HepG2 (cell line): ENCODE measurements at regions not wholly inside any gene's neighbourhood (a gene's known extent, or its start where the extent isn't known, plus 50 kb on each side); places are given as distances from the start of the nearest gene placed in this dataset.

Experiments used
- ATAC-seq: fragments of 200-7000 bp; cut with Tn5 transposase; 3 replicates; pipeline ENCODE4 v1.9.1; 2020; ENCODE audit warnings: mild to moderate bottlenecking, moderate library complexity
- BruUV-seq: library from RNA; stranded (reverse); fragments of 400-500 nt; replicated peaks from 2 replicates; lab custom pipeline; 2021; lab: Mats Ljungman, UMichigan
- CTCF ChIA-PET: fragments of 300-600 bp; formaldehyde crosslinking; extraction: SDS; loops from one replicate; lab custom pipeline; 2021; ENCODE audit warnings: low total read pairs, inconsistent platforms, low intra/inter-chr PET ratio; lab: Yijun Ruan, JAX
- POLR2A ChIA-PET: fragments of 350-600 bp; sonication (Branson Sonifier 250); formaldehyde crosslinking; loops from one replicate; lab custom pipeline; 2020; ENCODE audit warnings: antibody characterized with exemption, inconsistent platforms; lab: Yijun Ruan, JAX
- DNase-seq: peaks from one replicate; pipeline ENCODE4 v3.0.0-alpha.2; 2015; ENCODE audit warnings: low spot score
- FAIRE-seq: peaks from 3 replicates; lab custom pipeline; 2011; peaks lifted over from hg19 to GRCh38; lab: Jason Lieb, UNC
- H2AFZ ChIP-seq: one replicate; pipeline ENCODE4 v1.6.1; 2011; ENCODE audit warnings: low read length, inconsistent platforms
- H3K27ac ChIP-seq: fragments of 300-600 bp; 3 replicates; pipeline ENCODE4 v1.8.0; 2011; ENCODE audit warnings: mixed run types, mild to moderate bottlenecking, mixed read lengths, low read length, inconsistent platforms; ENCODE audit not compliant: insufficient read depth; ENCODE audit errors: extremely low read length
- H3K27me3 ChIP-seq, 2 experiments: fragments of 200-600 bp in 1 of 2; 2 replicates in 1 of 2; 3 replicates in 1 of 2; pipeline versions ENCODE4 v1.6.0 to v1.8.0; 2011; ENCODE audit warnings: low read length in 2 of 2, mild to moderate bottlenecking in 2 of 2, moderate library complexity in 2 of 2, inconsistent platforms in 1 of 2; ENCODE audit not compliant: insufficient read depth in 2 of 2, control insufficient read depth in 1 of 2
- H3K36me3 ChIP-seq, 2 experiments: fragments of 200-600 bp in 1 of 2; replicated peaks in 1 of 2; 2 replicates in 1 of 2; 3 replicates in 1 of 2; pipeline versions ENCODE4 v1.5.1 to v1.8.0; 2011; ENCODE audit warnings: low read length in 2 of 2, inconsistent platforms in 1 of 2; ENCODE audit not compliant: insufficient read depth in 2 of 2, control insufficient read depth in 1 of 2
- H3K4me1 ChIP-seq: 2 replicates; pipeline ENCODE4 v1.5.1; 2012; ENCODE audit warnings: low read length, inconsistent platforms; ENCODE audit not compliant: insufficient read depth
- H3K4me2 ChIP-seq: 2 replicates; pipeline ENCODE4 v1.6.0; 2011; ENCODE audit warnings: low read depth, low read length, inconsistent platforms
- H3K4me3 ChIP-seq, 3 experiments: fragments of 200-600 bp in 1 of 3; sonication (generic), shearing (Covaris generic) in 1 of 3; replicated peaks in 1 of 3; 2 replicates each; pipeline ENCODE4 v1.5.1; 2011 to 2016; ENCODE audit warnings: low read length in 3 of 3, inconsistent platforms in 2 of 3, low read depth in 2 of 3, mild to moderate bottlenecking in 2 of 3, control low read depth in 1 of 3, mixed read lengths in 1 of 3; ENCODE audit not compliant: insufficient read depth in 1 of 3
- H3K79me2 ChIP-seq: one replicate; pipeline ENCODE4 v1.6.1; 2011; ENCODE audit warnings: low read length, inconsistent platforms; ENCODE audit not compliant: insufficient read depth
- H3K9ac ChIP-seq: 2 replicates; pipeline ENCODE4 v1.6.0; 2011; ENCODE audit warnings: mild to moderate bottlenecking, low read depth, low read length, inconsistent platforms; ENCODE audit not compliant: insufficient read depth
- H3K9me3 ChIP-seq: 2 replicates; pipeline ENCODE4 v1.5.1; 2012; ENCODE audit warnings: mild to moderate bottlenecking, low read length
- H4K20me1 ChIP-seq: 2 replicates; pipeline ENCODE4 v1.6.0; 2011; ENCODE audit warnings: inconsistent platforms, mild to moderate bottlenecking, low read length, moderate library complexity; ENCODE audit not compliant: insufficient read depth
- BORCS8-MEF2B ChIP-seq: sonication (generic); formaldehyde crosslinking; IDR thresholded peaks from 2 replicates; pipeline ENCODE4 v1.8.0; 2022; ENCODE audit warnings: mild to moderate bottlenecking, missing genetic modification reagents
- BRCA1 ChIP-seq: sonication (generic); formaldehyde crosslinking; IDR thresholded peaks from 2 replicates; pipeline ENCODE4 v1.4.0; 2020; ENCODE audit warnings: missing genetic modification reagents
- CEBPB ChIP-seq: IDR thresholded peaks from 2 replicates; pipeline ENCODE4 v1.6.1; 2011; ENCODE audit warnings: low read depth, low read length, improper control_type of control experiment, borderline replicate concordance
- CEBPG ChIP-seq: IDR thresholded peaks from 2 replicates; pipeline ENCODE4 v1.6.1; 2016
- DNMT1 ChIP-seq: sonication (generic); formaldehyde crosslinking; IDR thresholded peaks from 2 replicates; pipeline ENCODE4 v1.5.1; 2020; ENCODE audit warnings: mild to moderate bottlenecking, missing genetic modification reagents
- FOXA3 ChIP-seq: IDR thresholded peaks from 2 replicates; pipeline ENCODE4 v1.6.1; 2016; ENCODE audit warnings: missing genetic modification reagents, missing compliant biosample characterization
- JUNB ChIP-seq: sonication (generic); formaldehyde crosslinking; IDR thresholded peaks from 2 replicates; pipeline ENCODE4 v1.8.0; 2022; ENCODE audit warnings: missing genetic modification reagents, mild to moderate bottlenecking, borderline replicate concordance
- NFKBIZ ChIP-seq: IDR thresholded peaks from 2 replicates; pipeline ENCODE4 v1.6.1; 2018; ENCODE audit warnings: missing genetic modification reagents, missing compliant biosample characterization
- REST ChIP-seq, 2 experiments: IDR thresholded peaks; 2 replicates each; pipeline ENCODE4 v1.6.1; 2011 to 2012; ENCODE audit warnings: low read length in 2 of 2, borderline replicate concordance in 1 of 2, low read depth in 1 of 2, mild to moderate bottlenecking in 1 of 2, moderate library complexity in 1 of 2
- SIX1 ChIP-seq: sonication (generic); formaldehyde crosslinking; IDR thresholded peaks from 2 replicates; pipeline ENCODE4 v1.4.0; 2020; ENCODE audit warnings: missing genetic modification reagents, borderline replicate concordance
- SMC3 ChIP-seq: IDR thresholded peaks from 2 replicates; pipeline ENCODE4 v1.6.1; 2011; ENCODE audit warnings: low read length, improper control_type of control experiment
- SP1 ChIP-seq, 2 experiments: fragments of 450-650 bp in 1 of 2; sonication (generic) in 1 of 2; formaldehyde crosslinking in 1 of 2; IDR thresholded peaks; 2 replicates each; pipeline versions ENCODE4 v1.4.0 to v1.6.1; 2016 to 2020; ENCODE audit warnings: missing genetic modification reagents in 1 of 2
- SRSF1 ChIP-seq: fragments of 200-400 bp; formaldehyde crosslinking; optimal IDR thresholded peaks from 2 replicates; pipeline ENCODE3; 2017; ENCODE audit warnings: mild to moderate bottlenecking, low read depth, low read length, moderate library complexity
- XBP1 ChIP-seq: sonication (generic); formaldehyde crosslinking; IDR thresholded peaks from 2 replicates; pipeline ENCODE4 v1.5.0; 2020; ENCODE audit warnings: missing genetic modification reagents
- ZNF468 ChIP-seq: sonication (generic); formaldehyde crosslinking; IDR thresholded peaks from 2 replicates; pipeline ENCODE4 v1.8.0; 2022; ENCODE audit warnings: mild to moderate bottlenecking, moderate library complexity, missing genetic modification reagents
- ZNF713 ChIP-seq: sonication (generic); formaldehyde crosslinking; IDR thresholded peaks from 2 replicates; pipeline ENCODE4 v1.4.0; 2020; ENCODE audit warnings: mild to moderate bottlenecking, missing genetic modification reagents
- WGBS: methylation state at CpG from one replicate; pipeline ENCODE4 v1.1.6; 2017; ENCODE audit warnings: low lambda C conversion rate; 5-methylcytosine and 5-hydroxymethylcytosine counted together
- in situ Hi-C: cut with HindIII; loops from 2 replicates; pipeline ENCODE4 v1.10.0; 2017; ENCODE audit warnings: low pct_unique_long_range_greater_than_20kb; ENCODE audit not compliant: extremely low pct_ligation_motif_present
- intact Hi-C: fragments of 100-400 bp; cut with micrococcal nuclease; formaldehyde crosslinking; loops from one replicate; pipeline ENCODE4 v1.10.0; 2022; ENCODE audit not compliant: unreplicated experiment

DNA sequence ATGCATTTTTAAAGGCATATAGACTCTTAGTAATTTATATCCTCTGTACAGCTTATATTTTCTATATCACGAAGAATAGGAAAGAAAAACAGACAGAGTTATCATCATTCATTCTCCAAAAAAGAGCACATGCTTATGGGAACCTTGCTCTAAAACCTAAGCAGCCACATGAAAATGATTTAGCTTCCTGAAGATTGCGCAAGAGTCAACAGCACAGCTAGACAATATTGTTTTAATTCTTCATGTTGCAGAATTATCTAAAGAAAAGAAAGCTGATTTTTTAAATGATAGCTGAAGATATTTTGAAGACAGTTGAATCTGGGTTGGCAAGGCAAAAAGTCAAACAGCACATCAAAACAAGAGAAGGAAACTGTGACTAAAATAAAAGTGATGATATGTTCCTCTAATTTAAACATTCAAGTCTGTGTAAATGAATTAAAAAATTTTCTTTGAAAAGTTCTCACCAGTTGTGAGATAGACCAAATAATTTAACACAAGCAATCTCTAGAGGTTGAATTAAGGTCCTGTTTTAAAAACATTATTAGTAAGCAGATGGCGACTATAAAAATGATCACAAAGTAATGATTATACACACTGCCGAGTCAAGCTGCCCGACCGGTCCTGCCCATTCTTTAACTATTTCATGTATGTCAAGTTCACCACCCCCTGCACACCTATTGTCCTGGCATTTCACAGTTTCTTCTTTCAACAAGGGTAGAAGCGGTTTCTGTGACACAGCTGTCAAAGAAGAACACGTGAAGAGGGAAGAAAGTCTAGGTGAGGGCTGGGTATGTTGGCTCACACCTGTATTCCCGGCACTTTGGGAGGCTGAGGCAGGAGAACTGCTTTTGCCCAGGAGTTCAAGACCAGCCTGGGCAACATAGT, 74.2 kb upstream of the BHLHE40 start:
- H3K4me2 ChIP-seq: no peak overlapping the region

More for the DNA sequence above, 74.2 kb upstream of the BHLHE40 start:
- ATAC-seq: no peak
- ChIA-PET CTCF (no interaction called here), POLR2A (no interaction called here)
- no peak for DNase-seq
- no TSS peak for BruUV-seq
- H3K79me2 ChIP-seq: no peaks in the 10 kb centered on the region
- H3K36me3 ChIP-seq: no peaks in the 10 kb centered on the region
- H3K9ac ChIP-seq: no peak overlapping the region
- no peaks in the 10 kb centered on the region for H4K20me1 ChIP-seq
- no peak overlapping the region for H3K27ac ChIP-seq
- peaks cover 0 to 4% of the 10 kb centered on the region in 2 experiments; a peak in 1 of 5 replicates for H3K27me3 ChIP-seq
- FAIRE-seq: no peak
- H3K4me3 ChIP-seq: no peak overlapping the region
- in situ Hi-C loops: no loop called here
- TF ChIP-seq SP1 (IDR thresholded peaks at IDR 0.05): no peak
- TF ChIP-seq SP1 (CRISPR knock-in tag; IDR thresholded peaks at IDR 0.05): no peak
- no peak for TF ChIP-seq DNMT1
- no peak; the same call in 1 of the 2 replicates for TF ChIP-seq SMC3
- no peak for TF ChIP-seq NFKBIZ (CRISPR knock-in tag)
- TF ChIP-seq ZNF468 (CRISPR knock-in tag): no peak
- no peak for TF ChIP-seq SIX1 (CRISPR knock-in tag)
- TF ChIP-seq BRCA1: no peak
- TF ChIP-seq SRSF1: no peak
- TF ChIP-seq FOXA3 (CRISPR knock-in tag): 0 out of 2 replicates have a peak, but pooled peaks have one; percentile 17
- peak; percentile 91 for TF ChIP-seq CEBPG (CRISPR knock-in tag)
- no peak for TF ChIP-seq ZNF713 (CRISPR knock-in tag)
- TF ChIP-seq BORCS8-MEF2B: no peak
- TF ChIP-seq JUNB: no peak
- no peak for TF ChIP-seq REST (IDR thresholded peaks at IDR 0.05; ENCODE audit: borderline replicate concordance in 1 of 2, low read depth in 1 of 2, low read length in 2 of 2)
- peak; percentile 97 for TF ChIP-seq CEBPB
- no peak for TF ChIP-seq XBP1 (CRISPR knock-in tag)
- 0 out of 2 replicates have a peak, but pooled peaks cover 9% of the 10 kb centered on the region for H3K4me1 ChIP-seq
- intact Hi-C loops: no loop called here
- WGBS: 42% methylated on average over 9 of the region's 9 CpGs
- no peak overlapping the region for H2AFZ ChIP-seq
- no peaks in the 10 kb centered on the region for H3K9me3 ChIP-seq
